Upper lobe of left lung (tissue), 4 donors: ENCODE measurements at regions not wholly inside any gene's neighbourhood (a gene's known extent, or its start where the extent isn't known, plus 50 kb on each side); places are given as distances from the start of the nearest gene placed in this dataset.
"Not testable (repeated sequence)": the region's sequence is repeated elsewhere in the genome, so short reads cannot be mapped to it uniquely, and the experiment has no call there.

Experiments used
- CTCF ChIP-seq, 6 experiments: fragments of 450-650 bp in 4 of 6; fragments of 200-600 bp in 2 of 6; sonication (generic) in 2 of 6; IDR thresholded peaks; one replicate each; pipeline ENCODE4 v1.5.1; 2016 to 2019; ENCODE audit warnings: antibody characterized with exemption in 6 of 6
- EP300 ChIP-seq, 4 donors: sonication (generic); formaldehyde crosslinking; IDR thresholded peaks; one replicate each; pipeline ENCODE4 v1.5.1; 2017; ENCODE audit warnings: antibody characterized with exemption in 4 of 4, control low read depth in 2 of 4
- POLR2A ChIP-seq, 4 donors: fragments of 450-650 bp; IDR thresholded peaks; one replicate each; pipeline ENCODE4 v1.5.1; 2016 to 2017; ENCODE audit warnings: antibody characterized with exemption in 4 of 4, mild to moderate bottlenecking in 2 of 4
- POLR2AphosphoS5 ChIP-seq, 2 donors: sonication (generic); formaldehyde crosslinking; IDR thresholded peaks; one replicate each; pipeline ENCODE4 v1.5.1; 2017; ENCODE audit warnings: antibody characterized with exemption in 2 of 2

- TF ChIP-seq CTCF, EP300, POLR2AphosphoS5, POLR2A (IDR thresholded peaks at IDR 0.05): not testable (repeated sequence)
Measured at GRCh38 chr5:62752056-62752997, 173.7 kb downstream of the LRRC70 start.
